Activated CD4-positive, alpha-beta T cell treated with anti-CD3 and anti-CD28 coated beads for 36 hours (primary cell): ENCODE measurements at regions not wholly inside any gene's neighbourhood (a gene's known extent, or its start where the extent isn't known, plus 50 kb on each side); places are given as distances from the start of the nearest gene placed in this dataset.
"Not testable (repeated sequence)": the region's sequence is repeated elsewhere in the genome, so short reads cannot be mapped to it uniquely, and the experiment has no call there.

Experiments used
- ATAC-seq: fragments of 200-7000 bp; cut with Tn5 transposase; one replicate; pipeline ENCODE4 v1.10.0; 2021; ENCODE audit warnings: mild to moderate bottlenecking, moderate library complexity
- CTCF ChIA-PET: fragments of 350-600 bp; sonication (Branson Sonifier 250); formaldehyde crosslinking; loops from one replicate; lab custom pipeline; 2021; ENCODE audit warnings: antibody characterized with exemption; lab: Charles Lee
- POLR2A ChIA-PET: fragments of 350-600 bp; sonication (Branson Sonifier 250); formaldehyde crosslinking; loops from one replicate; lab custom pipeline; 2021; ENCODE audit warnings: antibody characterized with exemption, inconsistent platforms; lab: Charles Lee
- DNase-seq: peaks from one replicate; pipeline ENCODE4 v3.0.0-alpha.2; 2020
- H3K27ac Mint-ChIP-seq: one replicate; pipeline ENCODE4 v1.8.0; 2021; ENCODE audit warnings: mixed read lengths
- H3K27me3 Mint-ChIP-seq: one replicate; pipeline ENCODE4 v1.8.0; 2021; ENCODE audit warnings: mixed read lengths
- H3K36me3 Mint-ChIP-seq: one replicate; pipeline ENCODE4 v1.8.0; 2021; ENCODE audit warnings: low read depth, mixed read lengths
- H3K4me1 Mint-ChIP-seq: one replicate; pipeline ENCODE4 v1.8.0; 2021; ENCODE audit warnings: mixed read lengths
- H3K4me3 Mint-ChIP-seq: one replicate; pipeline ENCODE4 v1.8.0; 2021; ENCODE audit warnings: mild to moderate bottlenecking, moderate library complexity, mixed read lengths
- H3K9me3 Mint-ChIP-seq: one replicate; pipeline ENCODE4 v1.8.0; 2021; ENCODE audit warnings: low read depth, mixed read lengths
- intact Hi-C, 2 experiments: fragments of 100-400 bp; cut with DNase I in 1 of 2; cut with micrococcal nuclease in 1 of 2; formaldehyde crosslinking; loops; one replicate each; pipeline versions ENCODE4 v1.14.2 to v1.15.1; 2022 to 2024; cut with DNase I, micrococcal nuclease

GRCh38 chr10:107546284-107546683 lies 381.8 kb upstream of the SORCS1 start:
- Mint-ChIP-seq H3K36me3 (no peaks in the 10 kb centered on the region), H3K4me1 (no peaks in the 10 kb centered on the region), H3K27ac (no peak overlapping the region), H3K27me3 (no peaks in the 10 kb centered on the region), H3K4me3 (no peak overlapping the region), H3K9me3 (peaks cover 11% of the 10 kb centered on the region)
- CTCF ChIA-PET = interaction anchor here (1.2 kb wide), 1 partner anchor 13 kb away, joined by 3 read pairs; no protein-coding TSS in a partner anchor
- POLR2A ChIA-PET = no interaction called here
- intact Hi-C loops = no loop called here
- DNase-seq (no peak), ATAC-seq (no peak)

DNA sequence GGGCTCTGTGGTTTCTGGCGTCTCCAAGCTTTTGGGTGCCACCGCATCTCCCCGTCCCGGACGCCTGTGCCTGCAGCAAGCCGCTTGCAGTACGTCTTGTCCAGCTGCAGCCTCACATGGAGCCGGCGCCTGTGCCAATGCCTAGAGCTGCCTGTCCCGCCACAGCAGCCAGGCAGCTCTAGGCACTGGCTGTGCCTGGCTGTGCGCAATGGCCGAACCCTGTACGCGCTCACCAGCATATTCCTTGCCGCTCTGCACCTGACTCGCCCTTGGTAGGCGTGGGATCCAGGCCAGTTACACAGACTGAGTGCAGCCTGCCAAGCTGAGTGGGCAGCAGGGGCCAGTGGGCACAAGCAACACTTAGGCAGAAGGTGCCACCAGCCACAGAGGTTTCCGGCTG lies 381.2 kb upstream of the SORCS1 start:
- POLR2A ChIA-PET = no interaction called here
- Mint-ChIP-seq H3K4me3 (no peak overlapping the region), H3K27ac (no peak overlapping the region)

GRCh38 chr10:107544706-107545520 lies 380.4 kb upstream of the SORCS1 start:
- intact Hi-C loops = no loop called here
- Mint-ChIP-seq H3K36me3 (no peaks in the 10 kb centered on the region), H3K27me3 (no peaks in the 10 kb centered on the region), H3K9me3 (peaks cover 10% of the 10 kb centered on the region), H3K4me3 (no peak overlapping the region), H3K27ac (no peak overlapping the region), H3K4me1 (no peaks in the 10 kb centered on the region)
- DNase-seq = no peak
- ChIA-PET CTCF (no interaction called here), POLR2A (no interaction called here)
- no peak for ATAC-seq

More for the DNA sequence above, 381.2 kb upstream of the SORCS1 start:
- ATAC-seq (no peak), DNase-seq (no peak)
- intact Hi-C loops = no loop called here
- Mint-ChIP-seq H3K9me3 (peaks cover 10% of the 10 kb centered on the region), H3K4me1 (no peaks in the 10 kb centered on the region), H3K36me3 (no peaks in the 10 kb centered on the region), H3K27me3 (no peaks in the 10 kb centered on the region)
- CTCF ChIA-PET = interaction anchor here (1.2 kb wide), 1 partner anchor 14 kb away, joined by 3 read pairs; no protein-coding TSS in a partner anchor

DNA sequence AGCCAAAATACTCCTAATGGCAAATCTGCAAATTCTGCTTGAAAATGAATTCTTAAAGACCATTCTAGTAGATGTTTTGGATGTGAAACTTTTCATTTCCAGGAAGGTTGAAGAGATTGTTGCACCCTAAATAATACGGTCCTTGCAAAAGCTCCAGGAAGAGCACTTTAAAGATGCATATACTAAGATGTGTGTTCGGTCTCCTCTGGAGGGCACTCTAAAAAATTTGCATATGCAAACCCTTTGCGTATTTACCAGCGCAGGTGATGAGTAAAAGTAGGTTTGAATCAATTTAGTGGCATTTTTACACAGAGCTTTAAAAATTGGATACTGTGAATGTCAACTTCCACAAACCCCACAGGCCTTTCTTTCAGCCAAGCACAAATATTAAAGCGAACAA lies 378.1 kb upstream of the SORCS1 start:
- no peaks in the 10 kb centered on the region for H3K27me3 Mint-ChIP-seq
- ATAC-seq (no peak), DNase-seq (no peak)
- ChIA-PET CTCF (no interaction called here), POLR2A (no interaction called here)
- no peak overlapping the region for H3K27ac Mint-ChIP-seq
- H3K4me3 Mint-ChIP-seq = no peak overlapping the region
- intact Hi-C loops = no loop called here
- H3K4me1 Mint-ChIP-seq = no peaks in the 10 kb centered on the region
- no peaks in the 10 kb centered on the region for H3K36me3 Mint-ChIP-seq
- H3K9me3 Mint-ChIP-seq = peaks cover 8% of the 10 kb centered on the region

DNA sequence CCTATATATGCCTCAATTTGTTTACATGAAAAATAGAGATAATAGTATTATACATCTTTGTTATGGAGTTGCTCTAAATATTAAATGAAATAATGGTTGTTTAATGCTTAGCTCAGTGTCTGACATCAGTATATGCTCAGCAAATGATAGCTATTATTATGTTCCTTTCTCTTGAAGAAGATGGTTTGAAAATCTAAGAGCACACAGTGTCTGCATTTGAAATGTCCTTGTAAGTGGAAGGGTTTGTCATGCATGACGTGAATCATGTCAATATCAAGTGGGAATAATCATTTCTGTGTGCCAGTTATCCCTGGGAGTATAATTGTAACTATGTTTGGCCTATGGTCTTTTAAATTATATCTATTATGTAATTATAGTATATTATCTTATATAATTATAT lies 377.5 kb upstream of the SORCS1 start:
- Mint-ChIP-seq H3K4me3 (no peak overlapping the region), H3K4me1 (no peaks in the 10 kb centered on the region), H3K36me3 (no peaks in the 10 kb centered on the region), H3K9me3 (peaks cover 9% of the 10 kb centered on the region), H3K27me3 (no peaks in the 10 kb centered on the region), H3K27ac (no peak overlapping the region)
- intact Hi-C loops = no loop called here
- ATAC-seq (no peak), DNase-seq (no peak)
- ChIA-PET POLR2A (no interaction called here), CTCF (no interaction called here)

DNA sequence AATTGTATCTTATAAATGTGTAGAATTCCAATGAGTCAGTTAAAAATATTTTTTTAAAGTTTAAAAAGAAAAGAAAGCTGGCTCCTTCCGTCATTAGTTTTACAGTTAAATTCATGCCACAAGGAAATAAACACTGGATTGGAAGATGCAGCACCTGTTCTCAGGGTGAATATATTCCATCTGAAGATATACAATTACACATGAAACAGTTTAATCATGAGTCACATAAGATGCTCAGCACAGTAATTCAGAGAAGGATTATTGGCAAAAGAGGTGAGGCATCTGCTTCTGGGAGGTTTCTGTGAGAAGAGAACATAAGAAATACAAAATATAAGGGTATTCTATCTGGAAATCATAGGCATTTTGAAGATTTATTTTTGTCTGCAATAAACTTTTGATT lies 376.5 kb upstream of the SORCS1 start:
- no peaks in the 10 kb centered on the region for H3K36me3 Mint-ChIP-seq
- H3K27me3 Mint-ChIP-seq = no peaks in the 10 kb centered on the region
- no peak overlapping the region for H3K4me3 Mint-ChIP-seq
- no peak overlapping the region for H3K27ac Mint-ChIP-seq
- ChIA-PET CTCF (no interaction called here), POLR2A (no interaction called here)
- H3K4me1 Mint-ChIP-seq = no peaks in the 10 kb centered on the region
- DNase-seq (no peak), ATAC-seq (no peak)
- H3K9me3 Mint-ChIP-seq = peaks cover 7% of the 10 kb centered on the region
- intact Hi-C loops = no loop called here

GRCh38 chr10:107529350-107529749 lies 364.8 kb upstream of the SORCS1 start:
- Mint-ChIP-seq H3K9me3 (peaks cover 3% of the 10 kb centered on the region), H3K36me3 (no peaks in the 10 kb centered on the region), H3K4me1 (no peaks in the 10 kb centered on the region), H3K27me3 (no peaks in the 10 kb centered on the region), H3K27ac (no peak overlapping the region), H3K4me3 (no peak overlapping the region)
- ATAC-seq (no peak), DNase-seq (no peak)
- intact Hi-C loops = no loop called here
- ChIA-PET CTCF (no interaction called here), POLR2A (no interaction called here)

GRCh38 chr10:107520348-107520747 lies 355.8 kb upstream of the SORCS1 start:
- DNase-seq = no peak
- Mint-ChIP-seq H3K4me1 (no peaks in the 10 kb centered on the region), H3K4me3 (no peak overlapping the region), H3K27ac (no peak overlapping the region), H3K36me3 (no peaks in the 10 kb centered on the region), H3K27me3 (no peaks in the 10 kb centered on the region), H3K9me3 (peaks cover 7% of the 10 kb centered on the region)
- POLR2A ChIA-PET = no interaction called here
- intact Hi-C loops = no loop called here
- no peak for ATAC-seq
- CTCF ChIA-PET = no interaction called here

DNA sequence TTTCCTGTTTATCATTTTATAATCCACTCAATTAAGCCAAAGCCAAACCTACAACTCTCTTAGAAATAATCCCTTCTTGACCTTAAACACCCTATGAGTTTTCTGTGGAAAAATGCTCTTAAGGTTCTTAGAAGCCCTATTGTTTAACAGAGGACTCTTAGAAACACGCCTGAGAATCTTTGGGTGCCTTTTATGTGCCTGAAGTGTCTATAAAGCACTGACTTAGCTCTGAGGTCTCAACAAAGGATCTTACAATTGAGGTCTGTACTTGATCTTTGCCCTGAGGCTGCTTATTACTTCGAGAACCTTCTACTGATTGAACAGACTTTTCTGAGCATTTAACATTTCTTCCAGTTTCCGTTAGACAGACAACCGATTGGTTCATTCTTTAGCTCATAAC lies 353.3 kb upstream of the SORCS1 start:
- H3K36me3 Mint-ChIP-seq = no peaks in the 10 kb centered on the region
- H3K4me1 Mint-ChIP-seq = no peaks in the 10 kb centered on the region
- DNase-seq (no peak), ATAC-seq (no peak)
- H3K4me3 Mint-ChIP-seq = no peak overlapping the region
- no peak overlapping the region for H3K27ac Mint-ChIP-seq
- ChIA-PET CTCF (no interaction called here), POLR2A (no interaction called here)
- intact Hi-C loops = no loop called here
- no peaks in the 10 kb centered on the region for H3K27me3 Mint-ChIP-seq
- peaks cover 7% of the 10 kb centered on the region for H3K9me3 Mint-ChIP-seq

DNA sequence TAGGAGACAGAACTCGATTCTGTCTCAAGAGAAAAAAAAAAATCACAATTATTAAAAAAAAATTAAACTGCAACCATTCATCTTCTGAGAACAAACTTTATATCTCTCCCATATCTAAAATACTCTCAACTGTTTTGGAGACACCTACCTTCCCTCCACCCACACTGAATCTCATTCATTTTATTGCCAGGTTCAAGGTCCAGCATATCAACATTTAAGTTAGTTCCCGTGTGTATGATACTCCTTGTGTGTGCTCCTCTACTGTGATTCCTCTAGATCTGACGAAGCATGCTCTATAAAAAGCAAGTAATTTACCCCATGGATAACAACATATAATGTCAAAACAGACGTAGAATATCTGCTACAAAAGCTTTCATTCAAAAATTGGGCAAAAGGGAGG lies 351.8 kb upstream of the SORCS1 start:
- intact Hi-C loops = no loop called here
- H3K36me3 Mint-ChIP-seq = no peaks in the 10 kb centered on the region
- CTCF ChIA-PET = no interaction called here

GRCh38 chr10:107504011-107504410 lies 339.5 kb upstream of the SORCS1 start:
- H3K36me3 Mint-ChIP-seq, ATAC-seq, DNase-seq, intact Hi-C loops, H3K27me3 Mint-ChIP-seq, H3K4me1 Mint-ChIP-seq, POLR2A ChIA-PET, H3K27ac Mint-ChIP-seq, CTCF ChIA-PET, H3K4me3 Mint-ChIP-seq: not testable (repeated sequence)
- peaks cover 22% of the 10 kb centered on the region for H3K9me3 Mint-ChIP-seq

More for the DNA sequence above, 351.8 kb upstream of the SORCS1 start:
- no peak for DNase-seq
- H3K27me3 Mint-ChIP-seq = no peaks in the 10 kb centered on the region
- POLR2A ChIA-PET = no interaction called here
- no peak overlapping the region for H3K4me3 Mint-ChIP-seq
- H3K27ac Mint-ChIP-seq = no peak overlapping the region
- no peak for ATAC-seq
- no peaks in the 10 kb centered on the region for H3K4me1 Mint-ChIP-seq
- peaks cover 7% of the 10 kb centered on the region for H3K9me3 Mint-ChIP-seq

- H3K4me3 Mint-ChIP-seq = no peak overlapping the region
- H3K4me1 Mint-ChIP-seq = no peaks in the 10 kb centered on the region
- no peaks in the 10 kb centered on the region for H3K27me3 Mint-ChIP-seq
- no peak overlapping the region for H3K27ac Mint-ChIP-seq
- ATAC-seq = no peak
- H3K9me3 Mint-ChIP-seq = peaks cover 22% of the 10 kb centered on the region
- POLR2A ChIA-PET = no interaction called here
- CTCF ChIA-PET = no interaction called here
- DNase-seq = no peak
- no peaks in the 10 kb centered on the region for H3K36me3 Mint-ChIP-seq
- intact Hi-C loops = no loop called here
These were observed 337.9 kb upstream of the SORCS1 start for GRCh38 chr10:107502229-107502985.
